Muscle layer of duodenum (tissue), 2 donors: ENCODE measurements at regions not wholly inside any gene's neighbourhood (a gene's known extent, or its start where the extent isn't known, plus 50 kb on each side); places are given as distances from the start of the nearest gene placed in this dataset.

Source experiments
- H3K27ac ChIP-seq: one replicate; pipeline ENCODE4 v1.7.0; 2013; ENCODE audit warnings: mild to moderate bottlenecking, low read length
- H3K27me3 ChIP-seq: one replicate; pipeline ENCODE4 v1.7.0; 2013; ENCODE audit warnings: low read depth, mild to moderate bottlenecking, control low read depth, low read length
- H3K36me3 ChIP-seq, 2 donors: one replicate each; pipeline ENCODE4 v1.7.0; 2013; ENCODE audit warnings: low read length in 2 of 2, control low read depth in 1 of 2, mild to moderate bottlenecking in 1 of 2; ENCODE audit not compliant: insufficient read depth in 2 of 2, control insufficient read depth in 1 of 2
- H3K4me1 ChIP-seq, 2 donors: one replicate each; pipeline ENCODE4 v1.7.0; 2013; ENCODE audit warnings: low read length in 2 of 2, mild to moderate bottlenecking in 2 of 2, control low read depth in 1 of 2, moderate library complexity in 1 of 2; ENCODE audit not compliant: insufficient read depth in 2 of 2, control insufficient read depth in 1 of 2
- H3K4me3 ChIP-seq, 2 donors: one replicate each; pipeline ENCODE4 v1.7.0; 2013; ENCODE audit warnings: low read length in 2 of 2, low read depth in 1 of 2, mild to moderate bottlenecking in 1 of 2
- H3K9me3 ChIP-seq, 2 donors: one replicate each; pipeline ENCODE4 v1.7.0; 2013; ENCODE audit warnings: low read length in 2 of 2, control low read depth in 1 of 2, mild to moderate bottlenecking in 1 of 2; ENCODE audit not compliant: control insufficient read depth in 1 of 2
- donor health status: healthy.

DNA sequence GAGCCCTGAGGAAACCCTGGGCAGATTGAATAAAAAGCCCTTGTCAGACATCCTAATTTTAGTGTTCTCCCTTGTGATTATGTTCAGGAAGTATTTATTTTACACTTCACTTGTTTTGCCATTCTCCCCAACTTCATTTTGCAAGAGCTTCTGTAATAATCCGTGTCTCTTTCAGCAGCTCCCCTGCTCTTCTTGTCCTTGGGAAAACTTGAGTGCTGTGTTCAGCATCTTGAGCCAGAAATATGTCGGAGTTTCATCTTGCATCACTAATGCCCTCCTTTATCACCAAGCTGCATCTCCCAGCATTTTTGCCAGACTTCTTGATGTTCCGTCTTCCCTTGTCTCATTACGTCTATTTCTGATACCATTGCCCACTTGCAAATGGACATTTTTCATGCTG is 486.5 kb upstream of the EEF2KMT start:
- Histone ChIP-seq H3K36me3 (no peaks in the 10 kb centered on the region), H3K27me3 (no peaks in the 10 kb centered on the region), H3K4me3 (no peak overlapping the region), H3K27ac (no peak overlapping the region), H3K4me1 (no peaks in the 10 kb centered on the region), H3K9me3 (no peaks in the 10 kb centered on the region)

DNA sequence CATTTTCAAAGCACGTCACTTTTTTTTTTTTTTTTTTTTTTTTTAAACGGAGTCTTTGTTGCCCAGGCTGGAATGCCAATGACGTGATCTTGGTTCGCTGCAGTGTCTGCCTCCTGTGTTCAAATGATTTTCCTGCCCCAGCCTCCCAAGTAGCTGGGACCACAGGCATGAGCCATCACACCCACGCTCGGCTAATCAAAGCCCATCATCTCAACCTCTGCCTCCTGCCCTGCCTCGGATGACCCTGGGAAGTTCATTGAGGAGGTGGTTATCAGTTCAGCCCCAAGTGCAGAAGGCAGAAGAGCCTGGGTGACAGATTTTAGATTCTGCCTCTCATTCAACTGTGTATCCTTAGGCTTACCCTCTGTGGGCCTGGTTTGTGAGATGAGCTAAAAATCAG is 484.9 kb upstream of the EEF2KMT start:
- Histone ChIP-seq H3K4me3 (no peak overlapping the region), H3K27me3 (no peaks in the 10 kb centered on the region), H3K4me1 (no peaks in the 10 kb centered on the region), H3K27ac (no peak overlapping the region), H3K36me3 (no peaks in the 10 kb centered on the region), H3K9me3 (no peaks in the 10 kb centered on the region)

DNA sequence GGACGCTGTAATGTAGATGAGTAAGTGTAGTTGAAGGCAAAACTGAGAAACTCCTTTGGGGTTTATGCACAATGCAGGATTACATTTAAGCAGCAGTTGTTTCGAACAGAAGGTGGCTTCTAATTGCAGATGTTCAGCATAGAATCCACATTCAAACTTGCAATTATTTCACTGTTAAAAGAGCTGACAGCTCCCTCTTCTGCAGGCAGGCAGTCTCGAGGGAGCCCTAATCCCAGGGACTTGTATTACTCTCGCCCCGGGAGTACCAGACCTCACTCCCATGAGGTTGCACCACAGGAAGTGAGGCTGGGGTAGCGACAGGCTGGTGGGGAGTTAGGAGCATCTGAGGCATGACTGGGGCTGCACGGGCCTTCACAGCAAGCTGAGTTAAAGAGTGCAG is 484.3 kb upstream of the EEF2KMT start:
- H3K27ac ChIP-seq = no peak overlapping the region

DNA sequence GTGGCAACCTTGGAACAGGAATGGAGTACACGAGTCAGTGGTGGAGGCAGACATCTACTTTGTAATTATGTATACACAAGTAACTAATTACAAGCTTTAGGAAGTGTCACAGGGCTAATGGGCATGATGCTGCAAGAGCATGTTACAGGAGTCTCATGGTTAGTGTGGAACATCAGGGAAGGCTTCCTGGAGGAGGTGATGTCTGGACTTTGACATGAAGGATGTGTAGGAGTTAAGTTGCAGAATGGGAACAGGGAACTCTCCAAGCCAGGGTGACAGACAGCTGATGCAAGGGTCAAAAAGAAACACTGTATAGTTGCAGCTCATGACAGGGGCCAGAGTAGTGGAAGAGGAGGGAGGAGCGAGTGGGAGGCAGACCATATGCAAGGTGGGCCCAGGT is 483.8 kb upstream of the EEF2KMT start:
- no peaks in the 10 kb centered on the region for H3K9me3 ChIP-seq
- H3K27me3 ChIP-seq = no peaks in the 10 kb centered on the region
- no peak overlapping the region for H3K27ac ChIP-seq
- no peak overlapping the region for H3K4me3 ChIP-seq
- no peaks in the 10 kb centered on the region for H3K4me1 ChIP-seq
- no peaks in the 10 kb centered on the region for H3K36me3 ChIP-seq

More for the DNA sequence above, 484.3 kb upstream of the EEF2KMT start:
- no peak overlapping the region for H3K4me3 ChIP-seq
- H3K4me1 ChIP-seq = no peaks in the 10 kb centered on the region
- no peaks in the 10 kb centered on the region for H3K9me3 ChIP-seq
- no peaks in the 10 kb centered on the region for H3K36me3 ChIP-seq
- H3K27me3 ChIP-seq = no peaks in the 10 kb centered on the region

DNA sequence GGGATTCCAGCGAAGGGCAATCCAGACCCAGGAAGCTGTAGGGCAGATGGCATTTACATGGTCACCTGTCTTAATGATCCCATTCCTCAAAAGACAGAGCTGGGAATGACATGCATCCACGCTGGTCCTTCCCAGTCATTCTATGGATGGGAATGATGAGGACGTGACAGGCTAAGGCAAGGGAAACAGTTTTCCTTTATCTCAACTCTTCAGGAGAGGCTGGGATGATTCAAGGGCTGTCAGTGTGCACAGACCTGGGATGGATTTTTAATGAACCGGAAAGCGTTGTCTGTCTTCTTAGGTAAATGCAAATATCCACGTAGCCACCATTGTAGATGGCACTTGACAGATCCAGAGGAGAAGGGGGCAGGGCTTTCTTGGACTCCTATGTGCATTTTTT is 483.2 kb upstream of the EEF2KMT start:
- Histone ChIP-seq H3K27me3 (no peaks in the 10 kb centered on the region), H3K9me3 (no peaks in the 10 kb centered on the region), H3K36me3 (no peaks in the 10 kb centered on the region), H3K4me1 (no peaks in the 10 kb centered on the region), H3K27ac (no peak overlapping the region), H3K4me3 (no peak overlapping the region)

DNA sequence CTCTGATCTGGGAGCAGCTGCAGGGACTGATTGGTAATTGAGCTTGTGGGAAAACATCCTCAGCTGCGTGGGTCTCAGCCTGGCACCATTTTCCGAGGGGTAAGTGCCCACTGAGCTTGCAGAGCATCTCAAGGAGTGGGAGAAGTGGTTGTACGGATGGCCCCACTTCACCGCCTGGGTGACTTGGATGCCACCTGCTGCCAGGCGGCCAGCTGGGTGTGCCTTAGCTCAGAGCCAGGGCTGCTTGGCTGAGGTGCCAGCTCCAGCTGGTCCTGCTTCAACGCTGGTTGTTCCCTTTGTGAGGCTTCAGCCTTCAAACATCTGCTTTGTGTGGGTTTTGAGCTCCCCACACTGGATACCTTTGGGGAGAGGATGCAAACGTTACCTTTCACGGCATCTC is 482.7 kb upstream of the EEF2KMT start:
- no peaks in the 10 kb centered on the region for H3K9me3 ChIP-seq
- H3K4me1 ChIP-seq = no peaks in the 10 kb centered on the region
- H3K4me3 ChIP-seq = no peak overlapping the region
- no peaks in the 10 kb centered on the region for H3K36me3 ChIP-seq
- H3K27ac ChIP-seq = no peak overlapping the region
- H3K27me3 ChIP-seq = no peaks in the 10 kb centered on the region

DNA sequence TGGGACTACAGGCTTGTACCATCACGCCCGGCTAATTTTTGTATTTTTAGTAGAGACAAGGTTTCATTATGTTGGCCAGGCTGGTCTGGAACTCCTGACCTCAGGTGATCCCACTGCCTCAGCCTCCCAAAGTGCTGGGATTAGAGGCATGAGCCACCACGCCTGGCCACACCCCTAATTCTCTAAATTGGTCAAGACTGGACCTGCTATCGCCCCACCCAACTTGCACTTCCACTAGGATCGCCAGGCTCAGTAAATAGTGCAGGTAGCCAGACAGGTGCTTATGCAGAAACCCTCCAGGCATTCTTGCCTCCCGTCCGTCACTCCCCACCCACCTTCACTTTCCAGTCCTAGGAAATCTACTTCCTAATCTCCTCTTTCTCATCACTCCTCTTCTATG is 481.4 kb upstream of the EEF2KMT start:
- Histone ChIP-seq H3K27me3 (no peaks in the 10 kb centered on the region), H3K27ac (no peak overlapping the region), H3K4me1 (no peaks in the 10 kb centered on the region), H3K36me3 (no peaks in the 10 kb centered on the region), H3K9me3 (no peaks in the 10 kb centered on the region), H3K4me3 (no peak overlapping the region)

DNA sequence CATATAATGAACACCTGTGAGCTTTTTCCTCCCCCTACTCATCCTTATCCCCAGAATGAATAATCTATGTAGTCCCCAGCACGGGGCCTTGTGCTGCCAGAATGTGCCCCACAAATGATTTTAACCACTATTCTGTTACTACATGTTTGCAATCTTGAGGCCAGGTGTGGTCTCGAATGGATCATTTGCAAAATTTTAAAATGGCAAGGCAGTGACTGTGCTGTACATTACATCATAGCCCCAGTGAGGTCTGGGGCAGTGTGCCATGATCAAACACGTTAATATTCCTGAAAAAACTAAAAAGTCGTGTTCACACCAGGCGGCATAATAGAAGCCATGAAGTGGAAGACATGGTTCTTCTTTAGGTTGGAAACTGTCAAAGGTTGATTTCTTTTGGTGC is 479.9 kb upstream of the EEF2KMT start:
- Histone ChIP-seq H3K9me3 (peaks cover 0 to 4% of the 10 kb centered on the region in 2 donors), H3K27me3 (no peaks in the 10 kb centered on the region), H3K4me1 (no peaks in the 10 kb centered on the region), H3K4me3 (no peak overlapping the region), H3K27ac (no peak overlapping the region), H3K36me3 (no peaks in the 10 kb centered on the region)

DNA sequence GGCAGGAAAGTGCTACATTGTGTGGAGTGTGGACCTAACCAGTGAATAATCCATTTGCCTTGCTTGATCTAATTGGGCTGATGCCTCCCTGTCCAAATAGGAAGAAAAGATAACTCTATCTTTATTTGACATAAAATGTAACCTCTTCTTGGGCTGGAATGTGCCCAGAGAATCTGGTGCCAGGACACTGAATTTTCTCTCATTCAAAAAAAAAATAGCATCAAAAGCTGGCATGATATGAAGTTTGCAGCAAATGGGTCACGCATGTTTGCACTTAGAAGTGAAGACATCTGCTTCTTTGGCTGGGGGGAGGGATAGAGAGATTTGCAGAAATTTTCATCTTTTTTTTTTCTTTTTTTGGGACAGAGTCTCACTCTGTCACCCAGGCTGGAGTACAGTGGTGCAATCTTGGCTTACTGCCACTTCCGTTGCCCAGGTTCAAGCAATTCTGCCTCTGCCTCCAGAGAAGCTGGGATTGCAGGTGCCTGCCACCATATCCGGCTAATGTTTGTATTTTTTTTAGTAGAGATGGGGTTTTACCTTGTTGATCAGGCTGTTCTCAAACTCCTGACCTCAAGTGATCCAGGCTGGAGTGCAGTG is 478.2 kb upstream of the EEF2KMT start:
- H3K9me3 ChIP-seq = peaks cover 0 to 4% of the 10 kb centered on the region in 2 donors
- H3K4me3 ChIP-seq = no peak overlapping the region
- H3K27me3 ChIP-seq = no peaks in the 10 kb centered on the region
- H3K4me1 ChIP-seq = no peaks in the 10 kb centered on the region
- H3K27ac ChIP-seq = no peak overlapping the region
- no peaks in the 10 kb centered on the region for H3K36me3 ChIP-seq

DNA sequence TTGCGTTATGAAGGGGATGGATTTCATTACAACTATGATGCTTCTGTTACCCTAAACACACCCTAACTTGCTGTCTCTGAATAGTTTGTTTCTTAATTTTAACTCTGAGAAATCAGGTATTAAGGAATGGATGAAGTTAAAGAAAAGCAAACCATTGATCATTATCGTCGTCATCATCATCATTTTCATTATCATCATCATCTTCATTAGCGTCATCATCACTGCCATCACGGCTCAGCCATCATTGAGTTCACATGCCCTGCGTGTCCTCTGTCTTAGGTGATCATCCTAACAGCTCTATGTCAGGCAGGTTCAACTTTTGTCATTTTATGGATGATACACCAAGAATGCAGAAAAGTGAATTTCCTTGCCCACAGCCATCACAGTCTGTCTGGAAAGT is 477.5 kb upstream of the EEF2KMT start:
- H3K4me3 ChIP-seq = no peak overlapping the region
- H3K27me3 ChIP-seq = no peaks in the 10 kb centered on the region
- H3K27ac ChIP-seq = no peak overlapping the region
- H3K4me1 ChIP-seq = no peaks in the 10 kb centered on the region
- H3K36me3 ChIP-seq = no peaks in the 10 kb centered on the region
- H3K9me3 ChIP-seq = peaks cover 0 to 4% of the 10 kb centered on the region in 2 donors

DNA sequence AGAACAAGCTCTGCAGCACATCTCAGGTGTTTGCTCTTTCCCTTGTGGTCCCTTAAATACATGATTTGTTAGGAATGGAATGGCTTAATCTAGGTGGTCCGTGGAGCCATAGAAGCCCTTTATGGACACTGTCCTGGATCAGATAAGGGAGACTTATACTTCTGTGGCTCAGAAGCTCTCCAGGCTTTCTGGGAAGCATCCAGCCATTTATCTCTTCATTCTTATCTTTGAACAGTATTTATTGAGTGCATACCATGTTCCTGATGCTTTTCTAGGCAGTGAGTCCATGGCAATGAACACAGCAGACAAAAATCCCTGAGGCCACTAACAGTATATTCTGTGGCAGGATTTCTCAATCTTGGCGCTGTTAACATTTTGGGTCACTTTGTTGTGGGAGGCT is 474.5 kb upstream of the EEF2KMT start:
- Histone ChIP-seq H3K9me3 (peaks cover 0 to 4% of the 10 kb centered on the region in 2 donors), H3K4me1 (no peaks in the 10 kb centered on the region), H3K36me3 (no peaks in the 10 kb centered on the region), H3K4me3 (no peak overlapping the region), H3K27me3 (no peaks in the 10 kb centered on the region), H3K27ac (no peak overlapping the region)

DNA sequence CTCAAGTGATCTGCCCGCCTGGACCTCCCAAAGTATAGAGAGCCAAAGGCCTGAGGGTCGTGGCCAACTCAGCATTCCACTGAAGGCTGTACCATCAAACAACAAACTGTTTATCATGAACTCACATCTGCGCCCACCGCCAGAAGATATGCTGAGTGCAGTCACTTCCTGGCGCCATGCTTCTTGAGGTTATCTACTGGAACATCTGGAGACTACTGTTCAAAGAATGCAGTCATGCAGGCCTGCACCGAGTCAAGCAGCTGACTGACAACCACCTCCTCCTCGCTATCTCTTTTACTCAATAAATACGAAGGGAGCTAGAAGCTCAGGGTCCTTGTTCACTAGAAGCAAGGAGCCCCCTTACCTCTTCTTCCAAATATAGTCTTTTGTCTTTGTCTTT is 473.9 kb upstream of the EEF2KMT start:
- Histone ChIP-seq H3K4me3 (no peak overlapping the region), H3K36me3 (no peaks in the 10 kb centered on the region), H3K4me1 (no peaks in the 10 kb centered on the region), H3K9me3 (peaks cover 0 to 4% of the 10 kb centered on the region in 2 donors), H3K27ac (no peak overlapping the region), H3K27me3 (no peaks in the 10 kb centered on the region)
